ENCODE measurements at regions not wholly inside any gene's neighbourhood (a gene's known extent, or its start where the extent isn't known, plus 50 kb on each side); places are given as distances from the start of the nearest gene placed in this dataset.

- Histone ChIP-seq H3K36me3 (no peaks in the 10 kb centered on the region), H3K27me3 (replicated peaks; ENCODE audit: insufficient read depth) (no peaks in the 10 kb centered on the region), H3K4me1 (replicated peaks) (no peaks in the 10 kb centered on the region), H3K9me3 (no peaks in the 10 kb centered on the region), H3K27ac (no peak overlapping the region), H3K4me3 (no peak overlapping the region)
- TF ChIP-seq CTCF (IDR thresholded peaks at IDR 0.05) (no peak), POLR2AphosphoS5 (IDR thresholded peaks at IDR 0.05) (no peak), POLR2A (IDR thresholded peaks at IDR 0.05) (no peak)
- intact Hi-C loops (cut with DNase I), result no loop called here
- WGBS, result 50% methylated on average over 12 of the region's 12 CpGs
- no peak for DNase-seq (ENCODE audit: low spot score)
Observed at GRCh38 chr6:41488433-41489119, 57.6 kb upstream of the FOXP4 start.

- H3K27ac ChIP-seq, result no peak overlapping the region
- DNase-seq (ENCODE audit: low spot score), result no peak
- H3K27me3 ChIP-seq (replicated peaks; ENCODE audit: insufficient read depth), result no peaks in the 10 kb centered on the region
- H3K4me1 ChIP-seq (replicated peaks), result no peaks in the 10 kb centered on the region
- H3K4me3 ChIP-seq, result no peak overlapping the region
- WGBS, result 68% methylated on average over 16 of the region's 16 CpGs
- intact Hi-C loops (cut with DNase I), result no loop called here
- H3K36me3 ChIP-seq, result no peaks in the 10 kb centered on the region
- no peaks in the 10 kb centered on the region for H3K9me3 ChIP-seq
- TF ChIP-seq POLR2A (IDR thresholded peaks at IDR 0.05) (no peak), CTCF (IDR thresholded peaks at IDR 0.05) (no peak), POLR2AphosphoS5 (IDR thresholded peaks at IDR 0.05) (no peak)
Observed at GRCh38 chr6:41489120-41489851, 56.9 kb upstream of the FOXP4 start.

- no peak for TF ChIP-seq POLR2A (IDR thresholded peaks at IDR 0.05)
- TF ChIP-seq POLR2AphosphoS5 (IDR thresholded peaks at IDR 0.05), result no peak
- TF ChIP-seq CTCF (IDR thresholded peaks at IDR 0.05), result no peak
- WGBS, result 57% methylated on average over 16 of the region's 16 CpGs
- no peaks in the 10 kb centered on the region for H3K4me1 ChIP-seq (replicated peaks)
- H3K36me3 ChIP-seq, result no peaks in the 10 kb centered on the region
- H3K9me3 ChIP-seq, result no peaks in the 10 kb centered on the region
- DNase-seq (ENCODE audit: low spot score), result no peak
- H3K27me3 ChIP-seq (replicated peaks; ENCODE audit: insufficient read depth), result no peaks in the 10 kb centered on the region
- H3K27ac ChIP-seq, result no peak overlapping the region
- H3K4me3 ChIP-seq, result no peak overlapping the region
- intact Hi-C loops (cut with DNase I), result no loop called here
Observed at GRCh38 chr6:41492261-41492891, 53.8 kb upstream of the FOXP4 start.

GRCh38 chr6:41494212-41495110, 51.7 kb upstream of the FOXP4 start:
- no peak for DNase-seq (ENCODE audit: low spot score)
- intact Hi-C loops (cut with DNase I), result no loop called here
- Histone ChIP-seq H3K4me1 (replicated peaks) (no peaks in the 10 kb centered on the region), H3K27ac (no peak overlapping the region), H3K9me3 (no peaks in the 10 kb centered on the region), H3K4me3 (no peak overlapping the region), H3K36me3 (no peaks in the 10 kb centered on the region), H3K27me3 (replicated peaks; ENCODE audit: insufficient read depth) (no peaks in the 10 kb centered on the region)
- WGBS, result 48% methylated on average over 16 of the region's 16 CpGs
- TF ChIP-seq POLR2A (IDR thresholded peaks at IDR 0.05) (no peak), CTCF (IDR thresholded peaks at IDR 0.05) (no peak), POLR2AphosphoS5 (IDR thresholded peaks at IDR 0.05) (no peak)
